ENCODE measurements at regions not wholly inside any gene's neighbourhood (a gene's known extent, or its start where the extent isn't known, plus 50 kb on each side); places are given as distances from the start of the nearest gene placed in this dataset.

DNA sequence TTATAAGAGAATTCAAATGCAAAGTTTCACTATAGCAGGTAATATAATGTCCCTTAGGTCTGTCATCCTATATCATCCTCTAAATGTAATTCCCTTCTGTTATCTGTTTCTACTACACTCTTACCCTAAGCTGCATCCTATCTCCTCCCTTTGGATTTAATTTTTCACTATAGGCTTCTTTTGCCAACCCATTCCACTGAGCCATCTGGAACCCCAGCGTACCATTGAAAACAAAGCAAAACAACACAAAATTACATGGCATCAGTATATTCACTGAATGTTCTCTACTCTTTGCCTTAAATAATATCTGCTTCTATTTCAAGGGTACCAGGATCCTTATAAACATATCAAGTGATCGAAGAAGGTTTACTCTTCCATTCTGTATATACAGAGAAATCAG is 1530.2 kb upstream of the LRRTM3 start:
- no peak for DNase-seq (ENCODE audit: low read depth in 2 of 2)
- TF ChIP-seq, protein P1, sequence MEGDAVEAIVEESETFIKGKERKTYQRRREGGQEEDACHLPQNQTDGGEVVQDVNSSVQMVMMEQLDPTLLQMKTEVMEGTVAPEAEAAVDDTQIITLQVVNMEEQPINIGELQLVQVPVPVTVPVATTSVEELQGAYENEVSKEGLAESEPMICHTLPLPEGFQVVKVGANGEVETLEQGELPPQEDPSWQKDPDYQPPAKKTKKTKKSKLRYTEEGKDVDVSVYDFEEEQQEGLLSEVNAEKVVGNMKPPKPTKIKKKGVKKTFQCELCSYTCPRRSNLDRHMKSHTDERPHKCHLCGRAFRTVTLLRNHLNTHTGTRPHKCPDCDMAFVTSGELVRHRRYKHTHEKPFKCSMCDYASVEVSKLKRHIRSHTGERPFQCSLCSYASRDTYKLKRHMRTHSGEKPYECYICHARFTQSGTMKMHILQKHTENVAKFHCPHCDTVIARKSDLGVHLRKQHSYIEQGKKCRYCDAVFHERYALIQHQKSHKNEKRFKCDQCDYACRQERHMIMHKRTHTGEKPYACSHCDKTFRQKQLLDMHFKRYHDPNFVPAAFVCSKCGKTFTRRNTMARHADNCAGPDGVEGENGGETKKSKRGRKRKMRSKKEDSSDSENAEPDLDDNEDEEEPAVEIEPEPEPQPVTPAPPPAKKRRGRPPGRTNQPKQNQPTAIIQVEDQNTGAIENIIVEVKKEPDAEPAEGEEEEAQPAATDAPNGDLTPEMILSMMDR (IDR thresholded peaks at IDR 0.05; ENCODE audit: low read depth, low read length), result no peak
- H3K4me3 ChIP-seq (replicated peaks in 1 of 2; ENCODE audit: low read depth in 2 of 2, low read length in 2 of 2), result no peak overlapping the region

DNA sequence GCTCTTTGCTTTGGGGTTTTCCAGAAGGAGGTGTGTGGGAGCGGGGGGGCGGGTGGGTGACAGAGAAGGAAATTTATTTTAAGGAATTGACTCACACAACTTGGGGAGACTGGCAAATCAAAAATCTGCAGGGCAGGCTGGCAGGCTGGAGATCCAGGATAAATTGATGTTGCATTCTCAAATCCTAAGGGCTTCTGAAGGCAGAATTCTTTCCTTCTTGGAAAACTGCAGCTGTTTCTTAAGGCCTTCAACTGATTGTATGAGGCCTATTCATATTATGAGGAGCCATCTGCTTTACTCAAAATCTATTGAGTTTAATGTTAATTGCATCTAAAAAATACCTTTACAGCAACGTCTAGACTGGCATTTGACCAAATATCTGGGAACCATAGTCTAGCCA is 1528.8 kb upstream of the LRRTM3 start:
- H3K4me3 ChIP-seq (replicated peaks in 1 of 2; ENCODE audit: low read depth in 2 of 2, low read length in 2 of 2), result no peak overlapping the region
- DNase-seq (ENCODE audit: low read depth in 2 of 2), result no peak
- TF ChIP-seq, protein P1 (IDR thresholded peaks at IDR 0.05; ENCODE audit: low read depth, low read length), result no peak

DNA sequence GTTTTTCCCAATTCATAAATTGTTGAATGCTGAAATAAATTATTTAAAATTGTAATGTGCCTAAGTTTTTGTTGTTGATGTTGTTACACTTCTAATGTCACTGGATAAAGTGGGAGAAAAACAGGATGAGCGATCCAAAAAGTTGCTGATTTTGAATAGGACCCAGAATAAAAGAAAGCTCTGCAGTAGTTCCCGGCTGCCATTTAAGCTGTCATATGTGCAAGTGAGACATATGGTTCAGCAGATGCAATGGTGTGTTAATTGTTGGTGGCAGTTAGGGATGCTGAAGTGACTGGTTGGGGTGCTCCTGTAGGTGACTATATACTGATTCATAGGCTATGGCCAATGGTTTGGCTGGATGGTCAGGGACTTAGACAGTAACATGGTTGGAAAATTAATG is 1517.4 kb upstream of the LRRTM3 start:
- TF ChIP-seq, protein P1 (IDR thresholded peaks at IDR 0.05; ENCODE audit: low read depth, low read length), result no peak
- DNase-seq (ENCODE audit: low read depth in 2 of 2), result no peak
- H3K4me3 ChIP-seq (replicated peaks in 1 of 2; ENCODE audit: low read depth in 2 of 2, low read length in 2 of 2), result no peak overlapping the region

DNA sequence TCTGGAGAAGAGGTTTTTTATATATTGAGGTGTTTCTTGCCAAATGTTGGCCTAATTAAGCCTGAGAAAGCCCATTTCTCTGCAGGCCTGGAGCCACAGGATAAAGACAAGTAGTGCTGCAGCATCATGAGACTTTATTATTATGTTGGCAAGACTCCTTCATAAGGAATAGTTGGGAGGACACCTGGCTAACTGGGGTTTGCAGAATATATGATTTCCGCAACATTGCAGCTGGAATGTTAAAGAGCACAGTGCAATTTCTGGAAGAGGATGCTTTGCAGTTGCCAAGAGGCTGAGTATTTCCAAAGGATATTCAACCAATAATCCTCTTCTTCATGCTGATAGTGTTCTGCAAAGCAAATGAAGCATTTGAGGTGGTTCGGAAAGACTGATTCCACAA is 1512.8 kb upstream of the LRRTM3 start:
- no peak for DNase-seq (ENCODE audit: low read depth in 2 of 2)
- TF ChIP-seq, protein P1 (IDR thresholded peaks at IDR 0.05; ENCODE audit: low read depth, low read length), result no peak
- H3K4me3 ChIP-seq (replicated peaks in 1 of 2; ENCODE audit: low read depth in 2 of 2, low read length in 2 of 2), result no peak overlapping the region

DNA sequence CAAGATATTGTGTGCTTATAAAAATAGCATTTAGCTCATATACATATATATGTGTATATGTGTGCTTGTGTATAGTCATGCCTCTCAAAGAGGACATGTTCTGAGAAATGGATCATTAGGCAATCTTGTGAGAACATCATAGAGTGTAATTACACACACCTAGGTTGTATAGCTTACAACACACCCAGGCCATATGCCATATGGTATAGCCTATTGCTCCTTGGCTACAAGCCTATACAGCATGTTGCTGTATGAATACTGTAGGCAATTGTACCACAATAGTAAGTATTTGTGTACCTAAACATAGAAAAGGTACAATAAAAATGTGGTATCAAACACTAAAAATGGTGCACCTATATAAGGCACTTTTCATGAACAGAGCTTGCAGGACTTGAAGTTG is 1510.5 kb upstream of the LRRTM3 start:
- TF ChIP-seq, protein P1 (IDR thresholded peaks at IDR 0.05; ENCODE audit: low read depth, low read length), result no peak
- DNase-seq (ENCODE audit: low read depth in 2 of 2), result no peak
- H3K4me3 ChIP-seq (replicated peaks in 1 of 2; ENCODE audit: low read depth in 2 of 2, low read length in 2 of 2), result no peak overlapping the region

DNA sequence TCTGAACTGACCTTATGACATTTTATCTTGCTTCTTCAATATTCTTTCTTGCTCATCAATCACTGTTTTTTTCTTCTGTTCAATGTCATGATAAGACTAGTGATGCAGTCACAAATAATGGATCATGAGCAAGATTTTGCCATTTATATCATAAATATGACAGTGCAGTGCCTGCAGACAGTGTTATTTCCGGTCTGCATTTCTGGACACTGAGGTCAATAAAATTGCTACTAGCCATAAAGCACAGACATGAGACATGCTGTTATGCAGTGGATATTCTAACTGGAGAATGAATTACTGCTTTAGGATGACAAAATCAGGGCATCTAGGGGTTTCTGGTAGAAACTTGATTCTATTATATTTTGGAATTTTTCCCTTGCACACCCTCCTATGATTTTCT is 1509.7 kb upstream of the LRRTM3 start:
- TF ChIP-seq, protein P1 (IDR thresholded peaks at IDR 0.05; ENCODE audit: low read depth, low read length), result no peak
- DNase-seq (ENCODE audit: low read depth in 2 of 2), result peak in 1 of 2 donors; percentile 47
- H3K4me3 ChIP-seq (replicated peaks in 1 of 2; ENCODE audit: low read depth in 2 of 2, low read length in 2 of 2), result no peak overlapping the region

DNA sequence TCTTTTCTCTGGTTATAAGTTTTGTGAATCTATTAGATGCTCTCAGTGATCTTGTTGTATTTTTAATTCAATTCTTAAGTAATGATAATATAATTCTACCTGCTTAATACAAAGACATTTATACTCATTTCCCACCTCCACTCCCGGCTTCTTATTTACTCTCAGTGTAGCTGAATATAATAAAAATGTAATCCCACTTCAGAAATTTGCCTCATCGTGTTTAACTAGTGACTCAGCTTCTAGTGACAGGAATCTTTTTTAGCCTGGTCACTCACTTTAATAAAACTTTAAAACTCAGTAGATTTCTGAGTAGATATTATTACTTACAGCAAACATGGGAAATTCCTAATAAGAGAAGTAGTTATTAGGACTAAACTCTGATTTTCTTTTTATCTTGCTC is 1506.2 kb upstream of the LRRTM3 start:
- peak in 1 of 2 donors; percentile 18 for DNase-seq (ENCODE audit: low read depth in 2 of 2)
- TF ChIP-seq, protein P1 (IDR thresholded peaks at IDR 0.05; ENCODE audit: low read depth, low read length), result no peak
- H3K4me3 ChIP-seq (replicated peaks in 1 of 2; ENCODE audit: low read depth in 2 of 2, low read length in 2 of 2), result no peak overlapping the region
